ENCODE measurements at regions not wholly inside any gene's neighbourhood (a gene's known extent, or its start where the extent isn't known, plus 50 kb on each side); places are given as distances from the start of the nearest gene placed in this dataset.

GRCh38 chr1:238214449-238214848 lies 323.7 kb upstream of the ZP4 start:
- in situ Hi-C loops (cut with MboI; ENCODE audit: low pct_unique_long_range_greater_than_20kb, low sequenced_read_pairs, unreplicated experiment): no loop called here
- DNase-seq (ENCODE audit: low spot score): no peak
- no peak for TF ChIP-seq CTCF (IDR thresholded peaks at IDR 0.05; ENCODE audit: extremely low read depth, insufficient read depth, missing control alignments)

DNA sequence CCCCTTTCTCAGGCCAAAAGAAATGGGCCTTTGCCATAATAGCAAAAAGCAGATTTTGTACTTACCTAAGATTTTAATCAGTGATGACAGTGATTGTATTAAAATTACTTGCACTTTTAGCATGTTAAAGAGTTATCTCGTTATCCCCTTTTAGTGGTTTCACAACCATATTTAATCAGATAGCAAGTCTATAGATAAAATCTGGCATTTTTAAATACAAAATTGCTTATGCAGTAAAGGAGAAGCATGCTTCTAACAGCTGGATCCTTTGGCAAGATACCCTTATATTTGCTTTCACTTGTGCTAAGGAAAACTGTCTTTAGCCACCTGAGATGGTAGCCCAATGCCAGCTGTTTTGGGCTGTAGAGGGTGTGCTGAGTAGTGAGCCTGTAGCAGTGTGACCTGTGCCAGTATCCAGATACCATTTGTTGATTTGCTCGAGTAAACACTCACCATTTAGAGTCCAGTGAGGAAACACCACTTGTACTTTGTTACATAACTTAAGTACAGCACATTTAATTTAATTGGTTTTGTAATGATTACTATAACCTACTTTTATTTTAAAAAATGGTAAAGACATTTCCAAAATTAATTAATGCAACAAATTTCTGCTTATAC lies 314.4 kb upstream of the ZP4 start:
- TF ChIP-seq CTCF (IDR thresholded peaks at IDR 0.05; ENCODE audit: extremely low read depth, insufficient read depth, missing control alignments): no peak
- DNase-seq (ENCODE audit: low spot score): no peak
- in situ Hi-C loops (cut with MboI; ENCODE audit: low pct_unique_long_range_greater_than_20kb, low sequenced_read_pairs, unreplicated experiment): no loop called here

DNA sequence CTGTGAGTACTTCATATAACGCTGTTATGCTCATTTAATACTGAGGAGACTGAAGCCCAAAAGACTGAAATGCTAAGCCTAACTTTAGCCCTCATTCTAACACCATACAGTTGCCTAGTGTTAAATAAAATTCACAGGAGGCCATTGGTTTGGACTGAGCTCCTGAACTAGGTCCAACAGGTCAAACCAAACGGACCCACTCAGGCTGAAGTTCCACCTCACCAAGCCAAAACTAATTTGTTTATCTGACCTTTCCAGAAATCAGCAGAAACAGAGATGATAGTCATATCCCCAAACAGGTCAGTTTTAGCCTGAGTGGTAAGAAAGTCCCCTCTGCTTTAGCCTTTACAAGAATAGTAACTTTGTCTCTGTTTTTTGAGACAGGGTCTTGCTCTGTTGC lies 311.3 kb upstream of the ZP4 start:
- in situ Hi-C loops (cut with MboI; ENCODE audit: low pct_unique_long_range_greater_than_20kb, low sequenced_read_pairs, unreplicated experiment): no loop called here

GRCh38 chr1:238199325-238199724 lies 308.6 kb upstream of the ZP4 start:
- TF ChIP-seq CTCF (IDR thresholded peaks at IDR 0.05; ENCODE audit: extremely low read depth, insufficient read depth, missing control alignments): no peak
- DNase-seq (ENCODE audit: low spot score): no peak
- in situ Hi-C loops (cut with MboI; ENCODE audit: low pct_unique_long_range_greater_than_20kb, low sequenced_read_pairs, unreplicated experiment): no loop called here

More for the DNA sequence above, 311.3 kb upstream of the ZP4 start:
- no peak for DNase-seq (ENCODE audit: low spot score)
- TF ChIP-seq CTCF (IDR thresholded peaks at IDR 0.05; ENCODE audit: extremely low read depth, insufficient read depth, missing control alignments): no peak

DNA sequence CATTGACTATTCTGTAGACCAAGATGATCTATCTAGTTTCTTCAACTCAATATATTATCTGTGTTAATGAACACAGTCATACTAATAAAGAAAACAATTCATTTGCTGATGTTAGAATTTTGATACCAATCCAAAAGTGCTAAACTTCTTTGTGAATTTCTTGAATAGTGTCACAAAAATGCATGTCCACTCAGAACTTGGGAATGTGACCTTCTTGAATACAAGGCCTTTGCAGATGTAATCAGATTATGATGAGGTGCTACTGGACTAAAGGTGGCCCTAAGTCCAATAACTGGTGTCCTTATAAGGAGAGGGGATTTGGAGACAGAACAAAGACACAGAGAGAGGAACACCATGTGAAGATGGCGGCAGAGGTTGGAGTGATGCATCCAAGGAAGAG lies 305.8 kb upstream of the ZP4 start:
- TF ChIP-seq CTCF (IDR thresholded peaks at IDR 0.05; ENCODE audit: extremely low read depth, insufficient read depth, missing control alignments): no peak
- in situ Hi-C loops (cut with MboI; ENCODE audit: low pct_unique_long_range_greater_than_20kb, low sequenced_read_pairs, unreplicated experiment): no loop called here

DNA sequence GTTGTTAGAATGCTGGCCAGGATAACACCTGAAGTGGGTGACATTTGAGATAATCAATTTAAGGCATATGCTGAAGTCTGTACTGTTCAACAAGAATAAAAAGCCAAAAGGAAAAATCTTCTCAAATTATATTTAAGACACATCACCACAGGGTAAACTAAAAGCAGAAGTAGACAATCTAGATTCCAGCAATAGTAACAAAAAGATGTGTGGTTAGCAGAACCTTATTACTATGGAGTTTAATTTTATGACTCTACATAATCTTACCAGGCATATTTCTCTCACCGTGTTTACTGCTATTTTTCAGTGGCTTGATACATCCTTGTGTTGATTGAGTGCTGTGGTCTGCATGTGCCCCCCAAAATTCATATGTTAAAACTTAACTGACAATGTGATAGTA lies 300.4 kb upstream of the ZP4 start:
- in situ Hi-C loops (cut with MboI; ENCODE audit: low pct_unique_long_range_greater_than_20kb, low sequenced_read_pairs, unreplicated experiment): no loop called here
- TF ChIP-seq CTCF (IDR thresholded peaks at IDR 0.05; ENCODE audit: extremely low read depth, insufficient read depth, missing control alignments): no peak
- DNase-seq (ENCODE audit: low spot score): no peak

More for the DNA sequence above, 305.8 kb upstream of the ZP4 start:
- DNase-seq (ENCODE audit: low spot score): no peak

- no peak for DNase-seq (ENCODE audit: low spot score)
- in situ Hi-C loops (cut with MboI; ENCODE audit: low pct_unique_long_range_greater_than_20kb, low sequenced_read_pairs, unreplicated experiment): no loop called here
Measured at GRCh38 chr1:238187575-238187949, 296.8 kb upstream of the ZP4 start.

More at GRCh38 chr1:238187575-238187949, 296.8 kb upstream of the ZP4 start:
- TF ChIP-seq CTCF (IDR thresholded peaks at IDR 0.05; ENCODE audit: extremely low read depth, insufficient read depth, missing control alignments): no peak
